ENCODE measurements at regions not wholly inside any gene's neighbourhood (a gene's known extent, or its start where the extent isn't known, plus 50 kb on each side); places are given as distances from the start of the nearest gene placed in this dataset.

GRCh38 chr1:188224263-188224662 is 1395.5 kb downstream of the PLA2G4A start:
- DNase-seq: no peak

DNA sequence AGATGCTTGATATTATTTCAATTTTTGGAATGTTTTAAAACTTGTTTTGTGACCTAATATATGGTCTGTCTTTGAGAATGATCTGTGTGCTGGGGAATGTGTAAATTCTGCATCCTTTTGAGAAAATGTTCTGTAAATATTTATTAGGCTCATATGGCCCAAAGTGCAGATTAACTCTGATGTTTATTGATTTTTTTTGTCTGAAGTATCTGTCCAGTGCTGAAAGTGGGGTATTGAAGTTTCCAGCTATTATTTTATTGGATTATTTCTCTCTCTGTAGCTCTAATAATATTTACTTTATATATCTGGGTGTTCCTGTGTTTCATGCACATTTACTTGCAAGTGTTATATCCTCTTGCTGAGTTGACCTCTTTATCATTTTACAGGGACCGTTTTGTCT is 1397.2 kb downstream of the PLA2G4A start:
- DNase-seq: no peak

GRCh38 chr1:188228623-188229022 is 1399.9 kb downstream of the PLA2G4A start:
- DNase-seq: no peak

DNA sequence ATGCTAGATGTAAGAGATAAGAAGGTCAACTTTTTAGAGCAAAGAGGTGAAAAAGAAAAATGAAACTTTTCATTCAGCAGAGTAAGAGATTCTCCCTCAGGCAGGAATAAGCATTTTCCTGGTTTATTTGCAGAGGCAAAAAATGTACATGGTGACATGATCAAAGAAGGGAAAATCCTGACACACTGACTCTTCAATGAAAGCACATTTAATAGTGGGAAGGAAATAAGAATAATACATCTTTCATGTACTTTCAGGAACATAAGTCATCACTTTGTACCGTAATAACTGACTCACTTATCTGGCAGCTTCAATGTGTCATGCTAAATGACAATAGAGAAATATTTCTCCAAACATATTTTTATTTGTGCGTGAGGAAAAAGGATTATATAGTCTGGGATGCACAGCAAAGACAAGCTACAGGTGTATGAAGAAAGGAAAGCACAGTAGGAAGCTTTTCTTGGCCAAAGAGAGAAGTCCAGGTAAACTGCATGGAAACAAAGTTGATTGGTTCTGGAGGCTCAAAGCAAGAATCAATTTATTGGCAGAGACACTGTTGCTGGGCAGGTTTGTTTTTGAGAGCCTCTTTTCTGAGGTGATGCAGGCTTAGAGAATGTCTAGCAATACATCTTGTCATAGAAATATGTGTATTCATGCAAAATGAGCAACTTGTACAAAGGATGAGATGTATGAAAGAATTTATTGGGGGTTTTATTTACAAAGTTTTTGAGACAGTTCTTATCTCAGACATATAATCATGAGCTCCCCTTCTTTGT is 1409.0 kb downstream of the PLA2G4A start:
- no peak for DNase-seq

GRCh38 chr1:188240772-188241406 is 1412.1 kb downstream of the PLA2G4A start:
- no peak for DNase-seq

DNA sequence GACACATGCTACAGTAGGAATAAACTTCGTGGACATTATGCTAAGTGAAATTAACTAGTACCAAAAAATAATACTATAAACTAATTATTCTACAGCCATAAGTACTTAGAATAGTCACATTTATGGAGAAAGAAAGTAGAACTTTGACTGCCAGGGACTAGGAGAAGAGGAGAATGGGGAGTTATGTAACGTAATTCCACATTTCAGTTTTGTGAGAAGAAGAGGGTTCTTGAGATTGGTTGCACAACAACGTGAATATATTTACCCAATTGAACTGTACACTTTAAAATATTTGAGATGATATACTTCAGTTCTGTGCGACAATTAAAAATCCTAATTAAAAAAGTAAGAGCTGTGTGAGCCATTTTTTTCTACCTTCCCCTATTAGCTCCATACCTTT is 1412.9 kb downstream of the PLA2G4A start:
- DNase-seq: no peak

DNA sequence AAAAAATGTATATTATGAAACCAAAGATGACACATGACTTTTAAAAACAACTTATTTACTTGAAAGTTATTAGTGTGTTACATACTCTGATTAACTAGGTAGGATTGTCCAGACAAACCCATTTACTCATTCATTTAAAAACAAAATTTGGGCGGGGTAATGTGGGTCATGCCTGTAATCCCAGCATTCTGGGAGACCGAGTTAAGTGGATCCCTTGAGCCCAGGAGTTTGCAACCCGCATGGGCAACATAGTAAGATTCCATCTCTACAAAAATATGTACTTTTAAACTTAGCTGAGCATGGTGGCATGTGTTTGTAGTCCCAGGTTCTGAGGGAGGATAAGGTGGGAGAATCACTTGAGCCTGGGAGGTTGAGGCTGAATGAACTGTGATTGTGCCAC is 1414.7 kb downstream of the PLA2G4A start:
- DNase-seq: no peak

GRCh38 chr1:188244681-188245080 is 1415.9 kb downstream of the PLA2G4A start:
- DNase-seq: no peak

GRCh38 chr1:188247255-188247654 is 1418.5 kb downstream of the PLA2G4A start:
- DNase-seq: no peak

DNA sequence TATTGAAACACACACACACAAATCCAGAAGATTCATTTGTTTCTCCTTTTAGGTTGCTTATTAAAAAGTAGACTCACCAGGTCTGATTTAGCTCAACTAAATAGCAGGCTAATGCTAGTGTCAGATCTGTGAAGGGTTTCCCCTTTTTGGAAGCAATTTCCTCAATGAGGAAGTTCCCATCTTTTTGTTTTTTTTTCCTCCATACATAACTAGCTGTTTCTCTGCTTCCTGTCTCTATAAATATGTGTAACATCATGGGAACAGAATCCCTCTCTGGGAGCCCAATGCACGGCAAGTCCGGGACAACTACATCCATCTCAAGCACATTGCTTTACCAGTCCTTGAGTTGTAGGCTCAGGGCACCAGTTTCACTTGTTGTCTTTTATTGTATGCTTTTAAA is 1421.1 kb downstream of the PLA2G4A start:
- no peak for DNase-seq

DNA sequence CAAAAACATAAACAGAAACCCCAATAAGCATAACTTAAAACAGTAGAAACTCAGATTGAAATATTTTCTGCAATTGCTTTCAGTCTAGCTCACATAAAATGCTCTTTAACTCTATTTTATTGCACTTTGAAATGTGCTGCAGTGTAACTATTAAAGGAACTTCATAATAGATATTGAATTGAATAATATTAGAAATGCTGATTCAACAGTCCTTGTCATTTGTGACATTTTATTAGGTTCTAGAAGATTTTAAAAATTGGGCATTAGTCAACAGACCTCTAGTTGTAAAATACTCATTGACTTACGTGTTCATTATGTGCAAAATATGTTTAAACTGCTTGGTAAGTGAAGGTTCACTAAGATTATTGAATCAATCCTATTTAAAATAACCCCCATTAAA is 1422.3 kb downstream of the PLA2G4A start:
- DNase-seq: no peak

GRCh38 chr1:188261849-188262248 is 1433.1 kb downstream of the PLA2G4A start:
- DNase-seq: no peak

- DNase-seq: no peak
These were observed 1441.2 kb downstream of the PLA2G4A start for GRCh38 chr1:188269956-188270355.

DNA sequence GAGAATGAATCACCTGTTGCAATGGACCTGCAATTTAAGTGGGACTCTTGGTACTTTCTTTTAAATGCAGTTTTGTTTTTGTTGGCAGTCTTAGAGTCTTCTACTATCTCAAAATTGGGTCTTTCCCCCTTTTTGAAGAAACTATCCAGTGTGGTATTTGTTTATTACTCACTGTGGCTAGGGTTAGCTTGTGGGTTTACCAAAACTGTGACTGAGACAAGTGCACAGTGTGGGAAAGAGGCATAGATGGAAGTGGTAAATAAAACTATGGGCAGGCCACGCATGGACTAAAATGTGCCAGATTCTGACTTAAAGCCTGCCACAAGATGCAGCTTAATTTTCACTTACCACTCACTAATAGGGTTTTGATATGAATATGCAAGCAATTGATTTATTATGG is 1441.7 kb downstream of the PLA2G4A start:
- no peak for DNase-seq

DNA sequence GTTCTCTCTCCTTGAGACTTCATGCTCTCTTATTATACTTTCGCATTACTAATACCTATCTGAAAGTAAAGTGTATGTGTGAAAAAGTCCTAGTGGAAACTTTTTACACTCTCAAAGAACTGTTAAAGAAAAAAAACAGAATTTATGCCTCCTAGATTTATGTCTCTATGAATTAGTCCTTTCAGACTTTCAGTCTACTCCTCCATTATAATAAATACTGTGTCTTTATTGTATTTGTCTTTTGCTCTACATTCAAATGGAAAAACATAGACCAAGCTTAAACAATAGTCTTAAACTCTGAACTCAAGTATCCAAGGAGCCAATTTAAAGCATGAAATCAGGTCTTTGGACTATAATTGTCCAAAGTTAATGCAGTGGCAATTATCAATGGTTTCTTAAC is 1449.0 kb downstream of the PLA2G4A start:
- DNase-seq: no peak

DNA sequence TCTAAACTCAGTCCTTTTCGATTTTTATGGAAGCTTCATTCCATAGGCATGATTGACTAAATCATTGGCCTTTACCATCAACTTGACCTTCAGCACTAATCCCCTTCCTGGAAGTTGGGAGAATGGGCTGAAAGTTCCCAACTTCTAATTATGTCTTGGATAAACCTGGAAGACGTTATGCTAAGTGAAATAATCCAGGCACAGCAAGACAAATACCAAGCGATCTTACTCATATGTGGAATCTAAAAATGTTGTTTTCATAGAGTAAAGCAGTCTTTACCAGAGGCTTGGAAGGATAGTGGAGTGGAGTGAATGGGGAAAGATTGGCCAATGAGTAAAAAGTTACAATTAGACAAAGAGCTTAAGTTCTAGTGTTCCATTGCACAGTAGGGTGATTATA is 1453.2 kb downstream of the PLA2G4A start:
- DNase-seq: no peak

DNA sequence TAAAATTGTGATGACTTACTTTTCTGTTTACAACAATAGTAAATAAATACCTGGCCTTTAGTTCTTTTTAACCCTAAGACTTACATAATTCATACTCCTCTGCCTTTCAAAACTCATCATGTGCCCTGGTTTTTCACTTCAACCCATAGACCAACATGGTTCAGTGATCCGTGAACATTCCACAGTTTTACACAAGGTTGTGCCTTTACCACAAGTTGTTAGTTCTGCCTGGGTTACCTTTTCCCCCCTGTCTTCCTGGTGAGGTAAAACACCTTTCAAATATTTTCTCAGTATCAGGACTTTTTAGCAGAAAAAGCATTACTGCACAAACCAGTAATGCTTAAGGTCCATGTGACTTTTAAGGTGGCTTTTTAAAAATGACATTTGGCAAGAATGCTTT is 1466.4 kb downstream of the PLA2G4A start:
- DNase-seq: no peak

DNA sequence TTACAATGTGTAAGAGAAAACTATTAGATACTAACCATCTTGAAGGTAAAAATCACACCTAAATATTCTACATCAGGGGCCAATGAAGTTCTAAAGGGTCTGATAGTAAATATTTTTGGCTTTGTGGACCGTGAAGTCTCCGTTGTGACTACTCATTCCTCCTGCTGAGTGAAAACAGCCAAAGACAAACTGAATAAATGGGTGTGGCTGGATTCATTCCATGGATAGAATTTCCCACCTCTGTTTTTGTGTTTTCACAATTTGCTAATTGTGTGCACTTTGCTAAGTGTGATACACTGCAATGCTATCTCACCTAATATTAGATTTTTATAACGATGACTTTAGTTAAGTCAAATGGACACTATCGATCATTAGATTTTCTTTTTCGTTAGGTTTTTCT is 1474.0 kb downstream of the PLA2G4A start:
- DNase-seq: no peak

DNA sequence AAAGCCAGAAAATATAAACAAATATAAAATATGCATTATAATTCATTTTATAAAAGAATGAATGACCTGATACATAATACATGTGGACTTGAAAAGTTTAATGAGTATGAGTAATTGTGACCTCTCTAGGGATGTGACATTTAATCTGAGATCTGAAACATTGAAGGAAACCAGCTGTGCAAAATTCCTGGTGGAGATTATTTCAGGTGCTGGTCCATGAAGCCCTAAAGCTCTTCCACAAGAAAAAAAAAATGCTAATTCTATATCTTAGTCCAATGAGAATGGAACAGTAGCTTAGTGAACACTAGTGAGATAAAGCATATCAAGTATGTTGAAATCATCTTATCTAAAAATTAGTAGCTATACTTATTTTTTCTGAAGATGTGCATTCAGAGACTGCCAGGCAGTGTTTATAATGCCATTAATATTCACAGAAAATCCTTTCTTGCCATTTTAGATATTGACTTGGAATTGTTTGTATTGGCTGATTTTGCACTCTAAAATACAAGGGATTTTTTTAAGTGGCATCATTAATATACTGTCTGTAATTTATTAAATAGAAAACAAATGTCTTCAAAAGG is 1485.9 kb downstream of the PLA2G4A start:
- no peak for DNase-seq

- DNase-seq: no peak
These were observed 1489.1 kb downstream of the PLA2G4A start for GRCh38 chr1:188317894-188318293.

DNA sequence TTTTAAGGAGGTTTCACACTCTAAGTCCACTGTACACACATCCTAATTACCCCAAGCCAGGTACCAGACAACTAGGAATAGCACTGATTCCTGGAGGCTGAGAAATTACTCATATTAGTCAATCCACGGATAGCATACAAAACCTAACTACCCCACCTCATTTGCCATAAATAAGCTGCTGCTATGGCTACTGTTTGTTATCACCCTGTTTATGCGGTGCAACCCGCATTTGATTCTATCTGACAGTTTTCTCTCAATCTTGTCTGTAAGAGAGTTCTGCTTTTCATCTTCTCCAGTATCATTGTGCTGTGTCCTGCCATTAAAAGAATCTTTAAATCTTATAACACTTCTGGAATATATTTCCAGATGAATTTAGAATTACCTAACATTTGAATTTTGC is 1496.5 kb downstream of the PLA2G4A start:
- no peak for DNase-seq

GRCh38 chr1:188343914-188344313 is 1515.2 kb downstream of the PLA2G4A start:
- DNase-seq: no peak

DNA sequence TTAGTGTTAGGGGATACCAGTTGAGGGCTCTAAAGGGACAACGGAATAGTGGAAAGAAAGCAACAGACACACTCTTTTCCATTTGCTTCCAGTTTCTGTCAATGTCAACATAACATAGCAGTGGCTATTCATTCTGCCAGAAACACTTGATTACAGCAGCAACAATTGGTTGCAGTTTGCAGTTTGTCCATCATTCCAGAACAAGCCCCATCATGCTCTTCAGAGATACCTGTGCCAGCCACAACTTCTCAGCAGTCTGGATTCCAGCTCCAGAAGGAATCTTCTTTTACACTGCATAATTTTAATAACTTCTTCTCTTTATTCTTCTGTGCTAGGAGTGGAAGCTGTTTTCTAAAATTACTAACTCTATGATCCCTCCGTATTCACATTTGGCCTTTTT is 1521.4 kb downstream of the PLA2G4A start:
- DNase-seq: no peak

DNA sequence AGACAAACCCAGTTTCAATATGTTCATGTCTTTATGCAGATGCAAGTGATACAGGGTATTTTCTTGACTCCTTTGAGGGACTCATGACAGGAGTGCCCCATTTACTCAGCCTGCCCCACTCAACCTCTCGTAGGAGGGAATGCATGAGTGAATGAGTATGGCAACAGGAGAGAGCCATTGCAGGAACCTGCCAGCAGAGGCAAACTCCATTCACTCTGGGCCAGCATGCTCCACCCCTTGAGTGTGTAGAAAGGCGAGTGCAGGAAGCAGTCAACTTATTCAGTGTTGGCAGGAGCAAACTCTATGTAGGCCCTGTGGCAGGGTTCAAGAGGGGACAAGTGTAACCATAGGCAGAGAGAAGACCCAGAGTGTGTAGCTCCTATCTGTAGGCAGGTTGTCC is 1526.3 kb downstream of the PLA2G4A start:
- DNase-seq: no peak

All from C1 segment of cervical spinal cord (tissue), 14 donors.